GM23248 (cell line): ENCODE measurements at regions not wholly inside any gene's neighbourhood (a gene's known extent, or its start where the extent isn't known, plus 50 kb on each side); places are given as distances from the start of the nearest gene placed in this dataset.

ENCODE experiments used
- EZH2 ChIP-seq: fragments of 200-600 bp; sonication (generic); IDR thresholded peaks from 2 replicates; pipeline ENCODE4 v1.6.1; 2018; ENCODE audit warnings: antibody characterized with exemption, mild to moderate bottlenecking; ENCODE audit not compliant: insufficient read depth, poor library complexity, severe bottlenecking
- EZH2phosphoT487 ChIP-seq: fragments of 200-600 bp; sonication (generic); IDR thresholded peaks from 2 replicates; pipeline ENCODE4 v1.6.1; 2018; ENCODE audit warnings: antibody characterized with exemption, moderate library complexity, mild to moderate bottlenecking, low read depth; ENCODE audit not compliant: insufficient read depth

DNA sequence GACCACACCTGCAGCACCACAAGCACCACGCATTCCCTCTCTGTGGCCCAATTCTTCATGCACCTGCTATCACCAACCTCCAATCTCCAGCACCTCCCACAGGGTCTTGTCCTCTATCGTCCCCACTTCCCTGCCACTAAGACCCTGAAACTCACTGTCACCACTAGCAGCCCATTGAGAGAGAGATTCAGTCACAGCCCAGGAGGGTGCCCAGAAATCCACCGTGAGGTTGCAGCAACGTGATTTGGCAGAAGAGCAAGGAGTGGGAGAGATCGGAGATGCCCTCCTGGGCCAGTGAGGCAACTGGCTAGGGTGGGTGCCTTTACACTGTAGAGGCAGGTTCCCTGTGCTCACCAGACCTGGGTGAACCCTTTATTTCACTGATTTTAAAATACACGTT, 90.1 kb downstream of the ANKRD60 start:
- TF ChIP-seq EZH2, result no peak
- no peak for TF ChIP-seq EZH2phosphoT487
